Activated CD8-positive, alpha-beta memory T cell treated with anti-CD3 and anti-CD28 coated beads for 24 hours (primary cell): ENCODE measurements at regions not wholly inside any gene's neighbourhood (a gene's known extent, or its start where the extent isn't known, plus 50 kb on each side); places are given as distances from the start of the nearest gene placed in this dataset.

ENCODE experiments used
- DNase-seq: peaks from one replicate; pipeline ENCODE4 v3.0.0-alpha.2; 2020

DNA sequence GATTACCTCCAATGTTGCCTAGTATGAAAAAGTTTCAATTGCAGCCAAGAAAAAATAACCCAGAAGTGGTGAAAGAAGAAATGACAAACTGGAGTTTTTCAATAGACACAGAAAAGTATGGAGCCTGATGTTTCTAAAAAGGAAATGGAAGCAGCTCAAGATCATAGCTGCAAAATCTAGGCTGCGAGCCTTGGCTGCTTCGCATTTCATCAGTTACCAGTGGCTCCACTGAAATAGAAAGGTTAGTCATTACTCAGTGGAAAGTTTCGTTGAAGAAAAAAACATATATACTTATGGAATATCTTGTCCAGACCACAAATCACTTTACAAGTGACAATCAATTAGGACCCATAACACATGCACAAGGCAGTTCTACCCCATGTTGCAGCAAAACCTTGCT lies 206.8 kb upstream of the SOX9 start:
- no peak for DNase-seq

DNA sequence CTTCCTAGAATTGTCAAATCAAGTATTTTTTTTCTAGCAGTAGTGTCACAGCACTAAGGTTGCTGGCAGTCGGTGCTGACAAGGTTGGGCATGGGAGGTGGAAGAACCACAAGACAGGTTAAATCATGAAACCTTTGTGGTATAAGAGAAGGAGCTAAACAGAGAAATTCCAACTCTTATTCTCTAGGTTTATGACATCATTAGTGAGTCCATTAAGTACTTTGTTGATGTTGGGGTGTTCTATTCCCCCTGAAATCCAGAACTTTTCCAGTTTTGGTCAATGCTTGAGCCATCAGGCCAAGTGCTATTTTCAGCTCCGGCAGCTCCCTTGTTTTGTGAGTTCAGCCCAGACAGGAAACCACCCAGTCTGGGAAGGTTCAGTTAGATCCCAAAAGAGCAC lies 206.0 kb upstream of the SOX9 start:
- DNase-seq, result no peak

DNA sequence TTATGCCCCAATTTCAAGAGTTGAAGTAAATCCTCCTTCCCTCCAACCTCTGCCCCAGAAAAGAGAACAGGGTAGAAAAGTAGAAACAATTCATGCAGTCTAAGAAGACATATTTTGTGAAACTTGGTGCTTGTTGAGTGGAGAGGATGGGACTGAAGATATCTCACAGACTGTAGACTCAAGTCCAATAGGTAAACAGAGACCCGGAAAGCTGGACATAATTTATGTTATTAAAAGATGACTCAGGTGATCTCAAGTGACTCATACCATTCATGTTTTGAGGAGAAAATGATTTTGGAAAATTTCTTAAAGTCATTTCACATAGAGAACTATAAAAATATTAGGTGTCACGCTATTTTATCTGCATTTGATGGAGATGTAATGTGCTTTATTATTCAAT lies 203.1 kb upstream of the SOX9 start:
- no peak for DNase-seq

- no peak for DNase-seq
These were observed 201.6 kb upstream of the SOX9 start for GRCh38 chr17:71919186-71919585.

- DNase-seq, result no peak
These were observed 200.9 kb upstream of the SOX9 start for GRCh38 chr17:71919896-71920295.

DNA sequence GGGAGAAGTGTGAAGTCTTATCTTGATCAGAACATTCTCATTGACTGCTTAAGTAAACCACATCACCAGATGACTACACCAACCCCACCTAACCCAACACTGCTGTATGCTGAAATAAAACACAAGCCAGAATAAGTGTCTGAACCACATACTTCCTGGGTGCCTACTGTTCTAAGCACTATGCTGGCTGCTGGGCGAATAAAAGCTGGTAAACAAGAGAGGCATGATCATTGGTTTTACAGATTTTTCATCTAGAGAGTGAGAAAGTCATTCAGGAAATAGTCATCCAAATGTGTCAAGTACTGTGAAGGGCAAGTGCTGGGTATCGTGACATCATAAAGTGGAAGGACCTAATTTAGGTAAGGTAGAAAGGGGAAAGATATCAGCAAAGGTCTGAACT lies 199.0 kb upstream of the SOX9 start:
- DNase-seq, result no peak

GRCh38 chr17:71922439-71922838 lies 198.4 kb upstream of the SOX9 start:
- no peak for DNase-seq

GRCh38 chr17:71926746-71927398 lies 193.9 kb upstream of the SOX9 start:
- DNase-seq, result no peak

- DNase-seq, result no peak
These were observed 187.5 kb upstream of the SOX9 start for GRCh38 chr17:71933306-71933705.

GRCh38 chr17:71934520-71934919 lies 186.3 kb upstream of the SOX9 start:
- no peak for DNase-seq

DNA sequence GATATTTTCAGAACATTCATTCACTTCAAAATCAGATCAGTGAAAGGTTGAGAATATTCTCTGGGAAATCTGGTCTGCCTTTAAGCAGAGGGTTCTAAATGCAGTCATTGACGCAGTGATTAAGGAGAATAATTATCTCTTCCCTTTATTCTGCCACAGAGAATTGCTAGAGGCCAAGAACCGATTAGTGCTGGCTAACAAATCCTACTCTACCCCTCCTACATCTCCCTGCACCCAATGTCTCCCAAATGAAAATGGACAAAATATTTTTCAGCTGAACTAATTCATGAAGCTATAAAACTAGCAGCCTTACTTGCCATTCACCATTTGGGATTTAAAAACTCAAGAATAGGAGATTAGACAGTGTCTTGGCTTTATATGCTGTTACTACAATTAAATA lies 185.5 kb upstream of the SOX9 start:
- no peak for DNase-seq

DNA sequence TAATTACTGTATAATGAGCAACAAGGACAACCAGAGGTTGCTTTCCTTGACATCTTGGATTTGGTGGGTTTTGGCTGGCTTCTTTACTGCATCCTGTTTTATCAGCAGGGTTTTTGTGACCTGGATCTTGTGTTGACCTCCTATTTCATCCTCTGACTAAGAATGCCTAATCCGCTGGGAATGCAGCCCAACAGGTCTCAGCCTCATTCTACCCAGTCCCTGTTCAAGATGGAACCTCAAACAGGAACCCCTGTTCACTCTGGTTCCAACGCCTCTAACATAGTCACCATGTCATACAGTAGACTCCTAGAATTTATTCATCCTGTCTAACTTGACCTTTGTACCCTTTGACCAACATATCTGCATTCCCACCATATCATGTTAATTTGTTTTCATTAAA lies 183.8 kb upstream of the SOX9 start:
- DNase-seq, result no peak

- no peak for DNase-seq
These were observed 182.9 kb upstream of the SOX9 start for GRCh38 chr17:71937914-71938313.

- DNase-seq, result no peak
These were observed 182.3 kb upstream of the SOX9 start for GRCh38 chr17:71938340-71939010.

GRCh38 chr17:71941920-71942319 lies 178.9 kb upstream of the SOX9 start:
- no peak for DNase-seq

DNA sequence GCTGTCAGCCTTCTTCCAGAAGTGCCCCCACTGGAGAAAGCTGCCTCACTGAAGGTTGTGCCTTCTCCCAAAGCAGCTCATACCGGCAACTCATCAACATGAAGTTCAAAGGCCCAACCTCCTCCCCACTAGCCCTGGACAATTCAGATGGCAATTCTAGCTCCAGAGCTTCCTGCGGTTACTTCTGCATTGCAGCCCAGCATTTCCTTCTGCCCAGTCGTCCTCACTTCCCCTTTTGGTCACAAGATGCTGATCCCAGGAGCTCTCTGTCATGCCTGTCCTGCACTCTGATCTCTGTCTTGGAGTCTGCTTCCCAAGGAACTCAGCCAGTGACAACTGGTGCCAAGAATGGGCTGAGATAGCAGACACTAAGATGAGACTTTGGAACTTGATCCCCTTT lies 178.2 kb upstream of the SOX9 start:
- DNase-seq, result no peak

DNA sequence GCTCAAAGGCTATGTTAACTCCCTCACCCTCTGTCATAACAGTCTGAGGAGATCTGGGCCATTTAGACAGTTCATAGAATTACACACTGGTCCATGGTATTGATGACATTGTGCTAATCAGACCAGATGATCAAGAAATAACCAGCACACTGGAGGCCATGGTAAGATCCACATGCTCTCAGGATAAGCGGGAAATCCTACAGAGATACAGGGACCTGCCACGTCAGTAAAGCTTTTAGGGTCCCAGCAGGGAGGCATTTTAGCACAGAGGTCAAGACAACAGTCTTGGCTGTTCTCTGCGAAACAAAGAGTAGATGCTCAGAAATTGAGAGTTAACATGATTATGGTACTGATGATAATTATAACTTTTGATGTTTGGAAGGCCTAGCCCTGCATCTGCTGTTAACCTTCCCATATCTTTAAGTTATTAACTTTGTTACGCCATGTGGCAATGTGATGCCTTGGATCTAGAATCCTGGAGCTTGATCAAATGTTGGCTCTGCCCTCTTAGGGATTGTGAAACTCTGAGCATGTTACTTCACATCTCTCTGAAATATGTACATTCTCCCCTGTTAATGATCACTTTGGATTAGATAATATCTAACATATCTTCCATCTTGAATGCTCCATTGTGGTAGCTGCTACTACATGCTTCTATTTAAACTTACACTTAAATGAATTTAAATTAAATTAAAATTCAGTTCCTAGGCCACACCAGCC lies 172.0 kb upstream of the SOX9 start:
- DNase-seq, result no peak

- no peak for DNase-seq
These were observed 161.7 kb upstream of the SOX9 start for GRCh38 chr17:71959154-71959553.

- no peak for DNase-seq
These were observed 157.5 kb upstream of the SOX9 start for GRCh38 chr17:71963351-71963750.

- no peak for DNase-seq
These were observed 157.0 kb upstream of the SOX9 start for GRCh38 chr17:71963791-71964190.

DNA sequence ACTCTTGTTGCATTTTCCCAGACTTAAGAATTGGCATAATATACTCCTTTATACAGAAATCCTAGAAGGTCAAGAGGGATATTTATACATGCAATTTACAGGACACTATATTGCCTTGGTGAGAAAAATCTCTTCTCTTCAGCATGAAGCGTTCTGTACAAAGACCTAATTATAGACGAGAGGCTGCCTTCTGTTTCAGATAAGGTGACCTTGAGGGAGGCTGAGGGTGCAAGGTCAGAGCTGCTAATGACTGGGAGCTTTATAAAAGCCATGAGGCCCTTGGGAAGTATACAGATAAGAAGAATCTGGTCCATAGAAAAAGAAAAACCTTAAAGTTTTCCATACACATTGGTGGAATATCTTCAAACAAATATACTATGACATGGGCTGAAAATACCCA lies 156.3 kb upstream of the SOX9 start:
- DNase-seq, result no peak

- no peak for DNase-seq
These were observed 154.8 kb upstream of the SOX9 start for GRCh38 chr17:71966055-71966454.

GRCh38 chr17:71966459-71967313 lies 154.1 kb upstream of the SOX9 start:
- no peak for DNase-seq
